Upper lobe of left lung (tissue), 4 donors: ENCODE measurements at regions not wholly inside any gene's neighbourhood (a gene's known extent, or its start where the extent isn't known, plus 50 kb on each side); places are given as distances from the start of the nearest gene placed in this dataset.

Source experiments
- CTCF ChIP-seq, 6 experiments: fragments of 450-650 bp in 4 of 6; fragments of 200-600 bp in 2 of 6; sonication (generic) in 2 of 6; IDR thresholded peaks; one replicate each; pipeline ENCODE4 v1.5.1; 2016 to 2019; ENCODE audit warnings: antibody characterized with exemption in 6 of 6
- POLR2AphosphoS5 ChIP-seq, 2 donors: sonication (generic); formaldehyde crosslinking; IDR thresholded peaks; one replicate each; pipeline ENCODE4 v1.5.1; 2017; ENCODE audit warnings: antibody characterized with exemption in 2 of 2

GRCh38 chr2:45085487-45085886 is 76.2 kb upstream of the SIX2 start:
- TF ChIP-seq CTCF (IDR thresholded peaks at IDR 0.05), result no peak
- TF ChIP-seq POLR2AphosphoS5 (IDR thresholded peaks at IDR 0.05), result no peak
